Activated CD4-positive, alpha-beta memory T cell treated with anti-CD3 and anti-CD28 coated beads for 36 hours (primary cell): ENCODE measurements at regions not wholly inside any gene's neighbourhood (a gene's known extent, or its start where the extent isn't known, plus 50 kb on each side); places are given as distances from the start of the nearest gene placed in this dataset.

Experiments
- CTCF ChIA-PET: fragments of 350-600 bp; sonication (Branson Sonifier 250); formaldehyde crosslinking; loops from one replicate; lab custom pipeline; 2021; ENCODE audit warnings: antibody characterized with exemption, inconsistent platforms; lab: Charles Lee
- POLR2A ChIA-PET: fragments of 350-600 bp; sonication (Branson Sonifier 250); formaldehyde crosslinking; loops from one replicate; lab custom pipeline; 2021; ENCODE audit warnings: antibody characterized with exemption; lab: Charles Lee
- DNase-seq: peaks from one replicate; pipeline ENCODE4 v3.0.0-alpha.2; 2020
- H3K27ac Mint-ChIP-seq: one replicate; pipeline ENCODE4 v1.8.0; 2021; ENCODE audit warnings: mixed read lengths
- H3K27me3 Mint-ChIP-seq: one replicate; pipeline ENCODE4 v1.8.0; 2021; ENCODE audit warnings: mixed read lengths
- H3K36me3 Mint-ChIP-seq: one replicate; pipeline ENCODE4 v1.8.0; 2021; ENCODE audit warnings: mixed read lengths
- H3K4me1 Mint-ChIP-seq: one replicate; pipeline ENCODE4 v1.8.0; 2021; ENCODE audit warnings: low read depth, mixed read lengths
- H3K4me3 Mint-ChIP-seq: one replicate; pipeline ENCODE4 v1.8.0; 2021; ENCODE audit warnings: mild to moderate bottlenecking, mixed read lengths
- H3K9me3 Mint-ChIP-seq: one replicate; pipeline ENCODE4 v1.8.0; 2021; ENCODE audit warnings: mixed read lengths
- intact Hi-C: fragments of 100-400 bp; cut with micrococcal nuclease; formaldehyde crosslinking; loops from one replicate; pipeline ENCODE4 v1.15.1; 2023

DNA sequence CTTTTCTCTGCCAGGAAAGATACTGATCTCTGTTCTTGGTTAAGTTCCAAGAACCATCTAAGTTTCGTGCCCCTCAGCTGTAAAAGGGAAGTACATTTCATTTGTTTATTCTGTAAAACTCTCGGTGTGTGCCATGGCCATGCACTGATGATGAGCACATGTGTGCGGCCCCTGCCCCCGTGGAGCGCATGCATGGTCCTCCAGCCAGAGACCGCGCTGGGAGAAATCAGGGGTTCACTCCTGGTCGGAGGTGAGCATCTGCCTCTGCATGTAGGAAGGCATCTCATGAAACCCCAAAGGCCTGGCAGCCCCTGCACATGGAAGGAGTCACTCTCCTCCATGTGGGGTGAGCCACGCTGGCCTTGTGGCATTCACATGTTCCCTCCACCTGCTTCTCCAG, 102.5 kb upstream of the RTL1 start:
- intact Hi-C loops: no loop called here
- peaks cover 32% of the 10 kb centered on the region for H3K27me3 Mint-ChIP-seq
- POLR2A ChIA-PET: no interaction called here

DNA sequence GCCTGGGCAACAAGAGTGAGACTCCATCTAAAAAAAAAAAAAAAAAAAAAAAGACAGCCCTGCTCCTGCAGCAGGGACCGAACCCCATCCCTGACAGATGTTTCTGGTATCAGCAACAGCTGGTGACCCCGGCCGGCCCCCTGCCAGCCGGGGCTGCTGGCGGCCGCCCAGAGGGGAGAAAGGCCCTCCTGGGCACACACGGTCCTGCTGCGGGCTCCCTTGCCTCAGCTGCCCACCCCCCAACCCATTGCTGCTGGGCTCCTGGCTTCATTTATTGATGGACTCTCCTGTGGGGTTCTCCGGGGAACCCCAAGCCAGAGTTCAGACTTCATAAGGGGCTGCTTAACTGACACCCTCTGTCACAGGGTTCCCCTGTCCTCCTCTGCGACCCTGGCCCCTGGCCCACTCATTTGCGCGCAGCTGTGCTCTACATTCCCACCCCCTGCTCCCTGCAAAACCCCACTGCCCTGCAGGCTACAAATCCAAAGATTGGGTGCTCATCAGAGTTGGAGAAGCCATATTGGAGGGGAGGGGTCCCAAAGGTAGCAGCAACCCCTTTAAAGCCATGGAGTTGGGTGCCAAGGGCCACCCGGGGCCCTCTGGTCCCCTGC, 103.6 kb upstream of the RTL1 start:
- Mint-ChIP-seq H3K27ac (no peak overlapping the region), H3K9me3 (peaks cover 7% of the 10 kb centered on the region), H3K27me3 (peaks cover 29% of the 10 kb centered on the region), H3K4me3 (no peak overlapping the region), H3K36me3 (no peaks in the 10 kb centered on the region), H3K4me1 (no peaks in the 10 kb centered on the region)
- no peak for DNase-seq
- CTCF ChIA-PET: no interaction called here
- POLR2A ChIA-PET: no interaction called here
- intact Hi-C loops: no loop called here

More for the DNA sequence above, 102.5 kb upstream of the RTL1 start:
- Mint-ChIP-seq H3K9me3 (no peaks in the 10 kb centered on the region), H3K27ac (no peak overlapping the region), H3K4me3 (no peak overlapping the region), H3K4me1 (no peaks in the 10 kb centered on the region), H3K36me3 (no peaks in the 10 kb centered on the region)
- CTCF ChIA-PET: no interaction called here
- DNase-seq: no peak

DNA sequence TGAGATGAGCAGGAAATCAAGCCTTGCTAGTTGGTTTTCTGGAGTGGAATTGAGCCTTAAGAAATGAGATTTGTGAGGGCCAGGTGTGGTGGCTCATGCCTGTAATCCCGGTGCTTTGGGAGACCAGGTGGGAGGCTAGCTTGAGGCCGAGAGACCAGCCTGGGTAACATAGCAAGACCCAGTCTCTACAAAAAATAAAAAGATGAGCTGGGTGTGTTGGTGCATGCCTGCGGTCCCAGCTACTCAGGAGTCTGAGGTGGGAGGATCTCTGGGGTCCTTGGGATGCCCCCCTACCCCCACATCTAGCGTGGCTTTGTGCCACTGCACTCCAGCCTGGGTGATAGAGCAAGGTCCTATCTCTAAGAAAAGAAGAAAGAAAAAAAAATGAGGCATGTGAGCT, 104.2 kb upstream of the RTL1 start:
- CTCF ChIA-PET: no interaction called here
- intact Hi-C loops: no loop called here
- Mint-ChIP-seq H3K4me1 (no peaks in the 10 kb centered on the region), H3K27me3 (peaks cover 29% of the 10 kb centered on the region), H3K4me3 (no peak overlapping the region), H3K27ac (no peak overlapping the region), H3K36me3 (no peaks in the 10 kb centered on the region), H3K9me3 (peaks cover 12% of the 10 kb centered on the region)
- no peak for DNase-seq
- POLR2A ChIA-PET: no interaction called here

- intact Hi-C loops: no loop called here
- H3K9me3 Mint-ChIP-seq: peaks cover 12% of the 10 kb centered on the region
These were observed 104.7 kb upstream of the RTL1 start for GRCh38 chr14:101008196-101008595.

DNA sequence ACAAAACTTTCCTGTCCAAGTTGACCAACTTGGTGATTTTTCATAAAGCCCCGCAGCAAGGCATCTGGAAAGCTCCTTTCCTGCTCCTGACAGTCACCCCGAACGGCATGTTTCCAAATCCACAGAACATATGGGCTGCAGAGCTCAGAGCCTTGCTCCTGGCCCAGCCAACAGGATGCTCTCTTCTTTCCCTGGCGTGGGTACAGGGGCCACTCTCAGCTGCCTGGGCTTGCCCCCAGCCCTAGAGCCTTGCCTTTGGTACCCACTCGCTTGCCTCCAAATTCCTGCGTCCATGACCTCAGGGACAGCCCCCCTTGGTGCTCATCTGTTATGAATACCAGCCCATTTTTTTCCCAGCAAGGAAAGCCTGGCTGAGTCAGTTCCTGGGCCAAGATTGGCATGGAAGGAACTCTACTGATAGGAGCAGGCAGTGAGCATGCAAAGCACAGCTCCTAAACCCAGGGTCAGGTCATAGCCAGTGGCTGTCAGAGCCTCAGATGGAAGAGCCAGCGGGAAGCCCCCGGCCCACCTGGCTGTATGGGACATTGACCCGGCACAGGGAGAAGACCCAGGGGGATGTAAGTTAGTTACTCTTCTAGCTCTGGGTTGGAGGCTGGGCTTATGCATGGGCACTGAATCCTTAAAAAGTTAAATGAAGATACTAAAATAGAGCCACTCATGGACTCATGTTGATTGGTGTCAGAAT, 105.3 kb upstream of the RTL1 start:
- Mint-ChIP-seq H3K27me3 (peaks cover 27% of the 10 kb centered on the region), H3K9me3 (peaks cover 12% of the 10 kb centered on the region), H3K27ac (no peak overlapping the region), H3K36me3 (no peaks in the 10 kb centered on the region), H3K4me1 (no peaks in the 10 kb centered on the region), H3K4me3 (no peak overlapping the region)
- intact Hi-C loops: no loop called here
- DNase-seq: no peak
- ChIA-PET CTCF (no interaction called here), POLR2A (no interaction called here)

More at GRCh38 chr14:101008196-101008595, 104.7 kb upstream of the RTL1 start:
- H3K27me3 Mint-ChIP-seq: peaks cover 29% of the 10 kb centered on the region
- H3K4me3 Mint-ChIP-seq: no peak overlapping the region
- no peaks in the 10 kb centered on the region for H3K4me1 Mint-ChIP-seq
- no peak overlapping the region for H3K27ac Mint-ChIP-seq
- DNase-seq: no peak
- ChIA-PET CTCF (no interaction called here), POLR2A (no interaction called here)
- H3K36me3 Mint-ChIP-seq: no peaks in the 10 kb centered on the region

DNA sequence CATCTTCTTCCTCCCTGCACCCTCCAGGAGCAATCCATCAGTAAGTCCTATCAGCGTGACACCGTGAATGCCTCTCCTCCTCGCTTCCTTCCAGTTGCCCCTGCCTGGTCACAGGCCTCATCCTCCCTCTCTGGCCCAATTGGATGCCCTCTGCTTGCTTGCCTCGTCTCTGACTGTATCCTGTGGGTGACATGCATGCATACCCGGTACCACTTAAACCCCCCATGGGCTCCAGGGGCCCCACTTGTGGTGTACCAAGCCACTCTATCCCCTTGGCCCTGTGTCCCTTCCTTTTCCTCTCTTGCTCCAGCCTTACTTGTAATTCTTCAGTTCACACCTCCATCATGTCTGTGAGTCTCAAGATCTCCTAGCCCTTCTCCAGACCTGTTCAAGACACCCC, 106.0 kb upstream of the RTL1 start:
- DNase-seq: no peak
- POLR2A ChIA-PET: no interaction called here
- Mint-ChIP-seq H3K4me1 (no peaks in the 10 kb centered on the region), H3K27ac (no peak overlapping the region), H3K27me3 (peaks cover 22% of the 10 kb centered on the region), H3K36me3 (no peaks in the 10 kb centered on the region), H3K4me3 (no peak overlapping the region), H3K9me3 (peaks cover 12% of the 10 kb centered on the region)
- CTCF ChIA-PET: no interaction called here
- intact Hi-C loops: no loop called here

GRCh38 chr14:101010293-101010692, 106.8 kb upstream of the RTL1 start:
- H3K4me3 Mint-ChIP-seq: no peak overlapping the region
- no peak overlapping the region for H3K27ac Mint-ChIP-seq
- peaks cover 15% of the 10 kb centered on the region for H3K27me3 Mint-ChIP-seq
- CTCF ChIA-PET: no interaction called here
- H3K36me3 Mint-ChIP-seq: no peaks in the 10 kb centered on the region
- H3K4me1 Mint-ChIP-seq: no peaks in the 10 kb centered on the region
- peaks cover 12% of the 10 kb centered on the region for H3K9me3 Mint-ChIP-seq
- DNase-seq: no peak
- POLR2A ChIA-PET: no interaction called here
- intact Hi-C loops: no loop called here

GRCh38 chr14:101010835-101011234, 107.3 kb upstream of the RTL1 start:
- no peak overlapping the region for H3K4me3 Mint-ChIP-seq
- no peaks in the 10 kb centered on the region for H3K4me1 Mint-ChIP-seq
- intact Hi-C loops: no loop called here
- no peaks in the 10 kb centered on the region for H3K36me3 Mint-ChIP-seq
- H3K27ac Mint-ChIP-seq: no peak overlapping the region
- POLR2A ChIA-PET: no interaction called here
- no peak for DNase-seq
- CTCF ChIA-PET: no interaction called here
- H3K9me3 Mint-ChIP-seq: peaks cover 12% of the 10 kb centered on the region
- H3K27me3 Mint-ChIP-seq: peaks cover 13% of the 10 kb centered on the region

DNA sequence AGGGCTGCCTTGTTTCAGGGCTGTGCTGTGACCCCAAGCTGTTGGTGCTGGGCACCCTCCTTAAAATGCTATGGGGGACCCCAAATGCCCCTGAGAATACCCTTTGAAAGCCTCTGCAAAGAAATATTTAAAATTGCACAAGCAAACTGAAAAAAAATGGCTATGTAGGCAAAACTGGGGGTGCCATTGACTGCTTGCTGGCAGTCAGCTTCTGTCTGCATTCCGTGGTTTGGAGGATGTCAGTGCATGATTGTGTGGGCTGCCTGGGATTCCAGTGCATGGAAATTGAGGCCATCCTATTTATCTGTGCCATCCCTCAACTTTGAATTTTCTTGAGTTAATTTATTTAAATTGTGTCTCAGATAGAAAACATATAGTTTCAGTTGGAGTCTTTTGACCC, 113.7 kb upstream of the RTL1 start:
- Mint-ChIP-seq H3K4me3 (no peak overlapping the region), H3K27ac (no peak overlapping the region), H3K9me3 (peaks cover 4% of the 10 kb centered on the region), H3K4me1 (no peaks in the 10 kb centered on the region), H3K27me3 (peaks cover 25% of the 10 kb centered on the region), H3K36me3 (no peaks in the 10 kb centered on the region)
- ChIA-PET POLR2A (no interaction called here), CTCF (no interaction called here)
- no peak for DNase-seq
- intact Hi-C loops: no loop called here

DNA sequence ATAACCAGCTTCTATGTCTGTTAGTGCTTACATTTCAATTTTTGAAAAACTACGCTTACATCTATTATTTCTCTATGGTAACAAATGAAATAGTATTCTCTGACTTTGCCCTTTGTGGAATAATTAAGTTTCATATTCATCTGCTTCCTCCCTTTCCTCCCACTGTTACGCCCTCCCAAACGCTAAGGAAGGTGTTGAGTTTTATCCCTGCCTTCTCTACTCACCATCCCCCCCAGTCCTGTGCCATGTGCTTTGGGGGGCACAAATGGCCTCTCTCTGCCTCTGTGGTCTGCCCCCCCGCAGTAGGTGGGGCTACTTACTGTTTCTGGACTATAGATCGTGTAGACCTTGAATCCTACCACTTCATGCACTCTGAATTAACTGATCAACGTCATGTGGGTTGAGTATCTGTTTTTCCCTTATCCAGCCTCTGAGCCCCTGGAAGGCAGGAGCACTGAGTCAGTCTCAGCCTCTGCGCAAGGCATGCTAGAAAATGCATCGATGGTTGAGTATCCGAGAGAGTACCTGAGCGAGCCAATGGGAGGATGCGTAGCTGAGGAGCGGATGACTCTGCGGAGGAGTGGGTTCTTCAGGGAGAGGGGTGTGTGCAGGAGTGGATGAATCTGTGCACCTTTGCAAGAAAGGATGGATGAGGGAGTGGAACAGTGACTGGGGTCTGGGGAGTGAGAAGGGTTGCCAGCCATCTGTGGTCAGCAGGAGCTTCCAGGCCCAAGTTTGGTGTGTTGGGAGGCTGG, 114.5 kb upstream of the RTL1 start:
- Mint-ChIP-seq H3K27ac (no peak overlapping the region), H3K4me1 (no peaks in the 10 kb centered on the region), H3K27me3 (peaks cover 31% of the 10 kb centered on the region), H3K9me3 (no peaks in the 10 kb centered on the region), H3K36me3 (no peaks in the 10 kb centered on the region), H3K4me3 (no peak overlapping the region)
- intact Hi-C loops: no loop called here
- no peak for DNase-seq
- POLR2A ChIA-PET: no interaction called here
- CTCF ChIA-PET: no interaction called here

GRCh38 chr14:101018561-101019290, 115.2 kb upstream of the RTL1 start:
- DNase-seq: no peak
- no peaks in the 10 kb centered on the region for H3K4me1 Mint-ChIP-seq
- peaks cover 31% of the 10 kb centered on the region for H3K27me3 Mint-ChIP-seq
- no peaks in the 10 kb centered on the region for H3K36me3 Mint-ChIP-seq
- ChIA-PET POLR2A (no interaction called here), CTCF (no interaction called here)
- no peak overlapping the region for H3K27ac Mint-ChIP-seq
- intact Hi-C loops: no loop called here
- no peaks in the 10 kb centered on the region for H3K9me3 Mint-ChIP-seq
- H3K4me3 Mint-ChIP-seq: no peak overlapping the region

DNA sequence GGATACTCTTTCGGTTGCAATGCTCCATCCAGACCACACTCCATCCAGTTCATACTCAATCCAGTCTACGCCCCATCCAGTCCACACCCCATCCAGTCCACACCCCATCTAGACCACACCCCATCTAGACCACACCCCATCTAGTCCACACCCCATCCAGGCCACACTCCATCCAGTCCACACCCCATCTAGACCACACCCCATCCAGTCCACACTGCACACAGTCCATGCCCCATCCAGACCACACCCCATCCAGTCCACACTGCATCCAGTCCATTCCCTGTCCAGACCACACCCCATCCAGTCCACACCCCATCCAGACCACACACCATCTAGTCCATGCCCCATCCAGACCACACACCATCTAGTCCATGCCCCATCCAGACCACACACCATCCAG, 116.0 kb upstream of the RTL1 start:
- no peaks in the 10 kb centered on the region for H3K9me3 Mint-ChIP-seq
- CTCF ChIA-PET: no interaction called here
- intact Hi-C loops: no loop called here
- H3K4me3 Mint-ChIP-seq: no peak overlapping the region
- H3K36me3 Mint-ChIP-seq: no peaks in the 10 kb centered on the region
- H3K27me3 Mint-ChIP-seq: peaks cover 31% of the 10 kb centered on the region
- no peaks in the 10 kb centered on the region for H3K4me1 Mint-ChIP-seq
- no peak overlapping the region for H3K27ac Mint-ChIP-seq
- no peak for DNase-seq
- POLR2A ChIA-PET: no interaction called here
